IMR-90 (cell line): ENCODE measurements at regions not wholly inside any gene's neighbourhood (a gene's known extent, or its start where the extent isn't known, plus 50 kb on each side); places are given as distances from the start of the nearest gene placed in this dataset.

Source experiments
- ATAC-seq: fragments of 200-7000 bp; cut with Tn5 transposase; 2 replicates; pipeline ENCODE4 v1.9.1; 2020; ENCODE audit warnings: low read depth, mild to moderate bottlenecking, moderate library complexity
- BruUV-seq: library from RNA; stranded (reverse); fragments of 400-500 nt; replicated peaks from 2 replicates; lab custom pipeline; 2021; lab: Mats Ljungman, UMichigan
- CTCF ChIA-PET: fragments of 300-600 bp; formaldehyde crosslinking; extraction: SDS; loops from one replicate; lab custom pipeline; 2021; ENCODE audit warnings: antibody characterized with exemption; lab: Yijun Ruan, JAX
- POLR2A ChIA-PET: fragments of 300-600 bp; sonication (Branson Sonifier 250); formaldehyde crosslinking; loops from one replicate; lab custom pipeline; 2022; ENCODE audit warnings: antibody characterized with exemption; ENCODE audit not compliant: unreplicated experiment; lab: Charles Lee
- DNase-seq: peaks from one replicate; pipeline ENCODE4 v3.0.0; 2013
- H2AFZ ChIP-seq: replicated peaks from 2 replicates; pipeline ENCODE3; 2013; ENCODE audit warnings: low read length, mild to moderate bottlenecking; ENCODE audit not compliant: poor library complexity
- H2AK5ac ChIP-seq: 2 replicates; pipeline ENCODE4 v1.6.1; 2013; ENCODE audit warnings: low read depth, low read length, inconsistent platforms
- H2AK9ac ChIP-seq: replicated peaks from 2 replicates; pipeline ENCODE3; 2013; ENCODE audit warnings: mild to moderate bottlenecking, low read depth, low read length, moderate library complexity; ENCODE audit not compliant: poor library complexity
- H2BK120ac ChIP-seq: 2 replicates; pipeline ENCODE4 v1.6.1; 2013; ENCODE audit warnings: low read depth, low read length, inconsistent platforms
- H2BK15ac ChIP-seq: 3 replicates; pipeline ENCODE4 v1.6.1; 2013; ENCODE audit warnings: low read depth, low read length, inconsistent platforms
- H2BK20ac ChIP-seq: 2 replicates; pipeline ENCODE4 v1.6.1; 2013; ENCODE audit warnings: low read depth, mild to moderate bottlenecking, inconsistent platforms, low read length, moderate library complexity
- H2BK5ac ChIP-seq: 2 replicates; pipeline ENCODE4 v1.6.1; 2013; ENCODE audit warnings: mild to moderate bottlenecking, low read depth, low read length, inconsistent platforms; ENCODE audit not compliant: poor library complexity, severe bottlenecking
- H3K14ac ChIP-seq: replicated peaks from 2 replicates; pipeline ENCODE4 v1.6.1; 2013; ENCODE audit warnings: low read depth, low read length, inconsistent platforms
- H3K18ac ChIP-seq: 2 replicates; pipeline ENCODE4 v1.6.1; 2013; ENCODE audit warnings: low read depth, low read length, control low read depth
- H3K23ac ChIP-seq: 2 replicates; pipeline ENCODE4 v1.6.1; 2013; ENCODE audit warnings: low read depth, low read length, inconsistent platforms
- H3K27ac ChIP-seq: 2 replicates; pipeline ENCODE4 v1.5.1; 2013; ENCODE audit warnings: mild to moderate bottlenecking, control low read depth, low read length; ENCODE audit not compliant: insufficient read depth
- H3K27me3 ChIP-seq: 2 replicates; pipeline ENCODE4 v1.6.1; 2013; ENCODE audit warnings: low read length; ENCODE audit not compliant: control insufficient read depth, insufficient read depth
- H3K36me3 ChIP-seq: 2 replicates; pipeline ENCODE4 v1.6.1; 2013; ENCODE audit warnings: low read length, mixed read lengths; ENCODE audit not compliant: control insufficient read depth, insufficient read depth
- H3K4ac ChIP-seq: 2 replicates; pipeline ENCODE4 v1.6.1; 2013; ENCODE audit warnings: low read depth, low read length, inconsistent platforms
- H3K4me1 ChIP-seq: 2 replicates; pipeline ENCODE4 v1.6.1; 2013; ENCODE audit warnings: low read length, mixed read lengths; ENCODE audit not compliant: control insufficient read depth, insufficient read depth
- H3K4me2 ChIP-seq: 2 replicates; pipeline ENCODE4 v1.6.1; 2013; ENCODE audit warnings: low read depth, mild to moderate bottlenecking, control low read depth, low read length, moderate library complexity
- H3K4me3 ChIP-seq: 2 replicates; pipeline ENCODE4 v1.5.1; 2013; ENCODE audit warnings: low read depth, mild to moderate bottlenecking, control low read depth, low read length, moderate library complexity; ENCODE audit not compliant: insufficient read depth
- H3K56ac ChIP-seq: 2 replicates; pipeline ENCODE4 v1.6.1; 2013; ENCODE audit warnings: low read length, inconsistent platforms; ENCODE audit not compliant: insufficient read depth; ENCODE audit errors: extremely low read depth
- H3K79me1 ChIP-seq, 2 experiments: 2 replicates each; pipeline ENCODE4 v1.6.1; 2013; ENCODE audit warnings: low read length in 2 of 2, inconsistent platforms in 1 of 2, low read depth in 1 of 2
- H3K9ac ChIP-seq: 2 replicates; pipeline ENCODE4 v1.6.1; 2013; ENCODE audit warnings: low read depth, low read length, control low read depth
- H3K9me1 ChIP-seq: 2 replicates; pipeline ENCODE4 v1.6.1; 2013; ENCODE audit warnings: low read length, inconsistent platforms; ENCODE audit not compliant: insufficient read depth
- H3K9me3 ChIP-seq: 2 replicates; pipeline ENCODE4 v1.6.1; 2013; ENCODE audit warnings: low read length; ENCODE audit not compliant: control insufficient read depth, insufficient read depth
- H4K20me1 ChIP-seq: 2 replicates; pipeline ENCODE4 v1.6.1; 2013; ENCODE audit warnings: low read length, inconsistent platforms; ENCODE audit not compliant: insufficient read depth
- H4K5ac ChIP-seq: 2 replicates; pipeline ENCODE4 v1.6.1; 2013; ENCODE audit warnings: mild to moderate bottlenecking, low read depth, low read length, control low read depth
- H4K8ac ChIP-seq, 2 experiments: 2 replicates each; pipeline ENCODE4 v1.6.1; 2013; ENCODE audit warnings: low read depth in 2 of 2, low read length in 2 of 2, control low read depth in 1 of 2, inconsistent platforms in 1 of 2
- H4K91ac ChIP-seq: 2 replicates; pipeline ENCODE4 v1.6.1; 2013; ENCODE audit warnings: low read depth, low read length, inconsistent platforms; ENCODE audit not compliant: insufficient read depth
- BHLHE40 ChIP-seq: fragments of 150-350 bp; IDR thresholded peaks from 2 replicates; pipeline ENCODE4 v1.6.1; 2016; ENCODE audit warnings: mild to moderate bottlenecking, low read depth, low read length
- CEBPB ChIP-seq: IDR thresholded peaks from 2 replicates; pipeline ENCODE4 v1.6.1; 2012; ENCODE audit warnings: low read depth, low read length, improper control_type of control experiment
- CHD1 ChIP-seq: IDR thresholded peaks from 2 replicates; pipeline ENCODE4 v1.6.1; 2012; ENCODE audit warnings: low read depth, low read length, improper control_type of control experiment
- FOS ChIP-seq: fragments of 150-350 bp; IDR thresholded peaks from 2 replicates; pipeline ENCODE4 v1.6.1; 2016; ENCODE audit warnings: low read depth, low read length
- MAFK ChIP-seq: IDR thresholded peaks from 2 replicates; pipeline ENCODE4 v1.6.1; 2012; ENCODE audit warnings: low read depth, low read length, improper control_type of control experiment
- MAZ ChIP-seq: IDR thresholded peaks from 2 replicates; pipeline ENCODE4 v1.6.1; 2012; ENCODE audit warnings: low read depth, mild to moderate bottlenecking, low read length, improper control_type of control experiment, moderate library complexity, borderline replicate concordance
- MXI1 ChIP-seq: IDR thresholded peaks from 2 replicates; pipeline ENCODE4 v1.6.1; 2012; ENCODE audit warnings: low read depth, mild to moderate bottlenecking, low read length, moderate library complexity, borderline replicate concordance
- NFE2L2 ChIP-seq: fragments of 150-350 bp; IDR thresholded peaks from 2 replicates; pipeline ENCODE4 v1.6.1; 2016; ENCODE audit warnings: low read depth, mild to moderate bottlenecking, low read length
- POLR2A ChIP-seq: IDR thresholded peaks from 2 replicates; pipeline ENCODE4 v1.6.1; 2012; ENCODE audit warnings: mild to moderate bottlenecking, low read depth, low read length
- RAD21 ChIP-seq: IDR thresholded peaks from 2 replicates; pipeline ENCODE4 v1.6.1; 2012; ENCODE audit warnings: low read length, improper control_type of control experiment
- RCOR1 ChIP-seq: IDR thresholded peaks from 2 replicates; pipeline ENCODE4 v1.6.1; 2012; ENCODE audit warnings: mild to moderate bottlenecking, low read length, improper control_type of control experiment; ENCODE audit not compliant: insufficient replicate concordance
- RFX5 ChIP-seq: IDR thresholded peaks from 2 replicates; pipeline ENCODE4 v1.8.0; 2012; ENCODE audit warnings: low read depth, mild to moderate bottlenecking, low read length, moderate library complexity
- SMC3 ChIP-seq: fragments of 150-350 bp; IDR thresholded peaks from 2 replicates; pipeline ENCODE4 v1.6.1; 2016; ENCODE audit warnings: low read depth, mild to moderate bottlenecking, antibody characterized with exemption, low read length, moderate library complexity
- WGBS, 2 experiments: methylation state at CpG; one replicate each; pipeline versions ENCODE4 v1.1.5 to v1.1.7; 2013; ENCODE audit warnings: missing lambda C conversion rate in 2 of 2; ENCODE audit not compliant: insufficient read length in 1 of 2; ENCODE audit errors: extremely low coverage in 2 of 2; 5-methylcytosine and 5-hydroxymethylcytosine counted together
- dilution Hi-C: fragments of 300-500 bp; cut with HindIII; formaldehyde crosslinking; loops from one replicate; pipeline ENCODE4 v1.14.3; 2018; ENCODE audit warnings: low sequenced_read_pairs; ENCODE audit not compliant: unreplicated experiment
- in situ Hi-C: fragments of 300-500 bp; cut with MboI; formaldehyde crosslinking; loops from 3 replicates; pipeline ENCODE4 v1.14.3; 2019; ENCODE audit warnings: low sequenced_read_pairs, inconsistent platforms, mixed read lengths
- intact Hi-C: fragments of 100-400 bp; cut with micrococcal nuclease; formaldehyde crosslinking; loops from 2 replicates; pipeline ENCODE4 v1.10.0; 2022
- TF ChIP-seq, protein P1 (sequence below): fragments of 150-350 bp; IDR thresholded peaks from 2 replicates; pipeline ENCODE4 v1.6.1; 2017; ENCODE audit warnings: mild to moderate bottlenecking, antibody characterized with exemption, low read length, low read depth
- TF ChIP-seq, protein P2 (sequence below): fragments of 150-350 bp; IDR thresholded peaks from 2 replicates; pipeline ENCODE4 v1.6.1; 2016; ENCODE audit warnings: low read depth, mild to moderate bottlenecking, low read length, moderate library complexity, borderline replicate concordance
- TF ChIP-seq, protein P3 (sequence below): conservative IDR thresholded peaks from 2 replicates; pipeline ENCODE4 v1.5.1; 2012; ENCODE audit warnings: mild to moderate bottlenecking, low read depth, low read length, improper control_type of control experiment

DNA sequence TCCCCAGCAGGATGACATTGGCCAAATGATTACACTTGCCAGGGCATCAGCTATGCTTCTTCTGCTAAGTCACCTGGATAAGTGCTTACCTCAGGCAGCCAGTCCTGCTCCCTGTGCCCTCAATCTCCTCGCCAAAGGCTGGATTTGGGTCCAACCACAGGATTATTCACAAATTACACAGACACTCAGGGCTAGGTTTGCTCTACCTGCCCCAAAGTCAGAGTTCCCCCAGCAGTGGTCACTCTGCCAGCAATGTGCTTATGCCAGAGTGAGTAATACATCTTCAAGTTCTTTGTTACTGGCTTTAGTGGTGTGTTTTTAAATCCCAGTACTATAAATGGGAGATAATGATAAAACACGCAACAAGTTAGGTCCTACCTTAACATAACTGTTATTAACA is 189.7 kb upstream of the SEMA3D start:
- ATAC-seq (no peak), DNase-seq (no peak)
- Histone ChIP-seq H3K9ac (no peak overlapping the region), H2BK20ac (no peak overlapping the region), H3K4me2 (no peak overlapping the region), H2BK120ac (no peak overlapping the region), H2AK9ac (no peak overlapping the region), H3K23ac (no peak overlapping the region), H3K4me1 (no peaks in the 10 kb centered on the region), H3K18ac (no peak overlapping the region), H3K9me1 (no peaks in the 10 kb centered on the region), H3K56ac (no peak overlapping the region), H3K4me3 (no peak overlapping the region), H4K20me1 (no peaks in the 10 kb centered on the region), H2BK5ac (no peak overlapping the region), H3K79me1 (no peaks in the 10 kb centered on the region), H3K36me3 (no peaks in the 10 kb centered on the region), H4K91ac (no peak overlapping the region), H4K8ac (no peak overlapping the region), H3K4ac (no peak overlapping the region), H4K5ac (no peak overlapping the region), H3K27me3 (no peaks in the 10 kb centered on the region), H3K27ac (no peak overlapping the region), H2AFZ (no peak overlapping the region), H3K14ac (no peak overlapping the region), H3K9me3 (no peaks in the 10 kb centered on the region), H2BK15ac (no peak overlapping the region), H2AK5ac (no peak overlapping the region)
- intact Hi-C loops, result no loop called here
- dilution Hi-C loops, result no loop called here
- in situ Hi-C loops, result no loop called here
- CTCF ChIA-PET, result no interaction called here
- TF ChIP-seq CHD1 (no peak), SMC3 (no peak), RCOR1 (no peak), POLR2A (no peak), BHLHE40 (no peak), MAZ (no peak), FOS (no peak), CEBPB (no peak), RAD21 (no peak), MAFK (no peak), MXI1 (no peak), NFE2L2 (no peak), RFX5 (no peak)
- TF ChIP-seq, protein P1, sequence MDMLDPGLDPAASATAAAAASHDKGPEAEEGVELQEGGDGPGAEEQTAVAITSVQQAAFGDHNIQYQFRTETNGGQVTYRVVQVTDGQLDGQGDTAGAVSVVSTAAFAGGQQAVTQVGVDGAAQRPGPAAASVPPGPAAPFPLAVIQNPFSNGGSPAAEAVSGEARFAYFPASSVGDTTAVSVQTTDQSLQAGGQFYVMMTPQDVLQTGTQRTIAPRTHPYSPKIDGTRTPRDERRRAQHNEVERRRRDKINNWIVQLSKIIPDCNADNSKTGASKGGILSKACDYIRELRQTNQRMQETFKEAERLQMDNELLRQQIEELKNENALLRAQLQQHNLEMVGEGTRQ, result no peak
- TF ChIP-seq, protein P2, sequence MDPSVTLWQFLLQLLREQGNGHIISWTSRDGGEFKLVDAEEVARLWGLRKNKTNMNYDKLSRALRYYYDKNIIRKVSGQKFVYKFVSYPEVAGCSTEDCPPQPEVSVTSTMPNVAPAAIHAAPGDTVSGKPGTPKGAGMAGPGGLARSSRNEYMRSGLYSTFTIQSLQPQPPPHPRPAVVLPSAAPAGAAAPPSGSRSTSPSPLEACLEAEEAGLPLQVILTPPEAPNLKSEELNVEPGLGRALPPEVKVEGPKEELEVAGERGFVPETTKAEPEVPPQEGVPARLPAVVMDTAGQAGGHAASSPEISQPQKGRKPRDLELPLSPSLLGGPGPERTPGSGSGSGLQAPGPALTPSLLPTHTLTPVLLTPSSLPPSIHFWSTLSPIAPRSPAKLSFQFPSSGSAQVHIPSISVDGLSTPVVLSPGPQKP, result no peak
- TF ChIP-seq, protein P3, sequence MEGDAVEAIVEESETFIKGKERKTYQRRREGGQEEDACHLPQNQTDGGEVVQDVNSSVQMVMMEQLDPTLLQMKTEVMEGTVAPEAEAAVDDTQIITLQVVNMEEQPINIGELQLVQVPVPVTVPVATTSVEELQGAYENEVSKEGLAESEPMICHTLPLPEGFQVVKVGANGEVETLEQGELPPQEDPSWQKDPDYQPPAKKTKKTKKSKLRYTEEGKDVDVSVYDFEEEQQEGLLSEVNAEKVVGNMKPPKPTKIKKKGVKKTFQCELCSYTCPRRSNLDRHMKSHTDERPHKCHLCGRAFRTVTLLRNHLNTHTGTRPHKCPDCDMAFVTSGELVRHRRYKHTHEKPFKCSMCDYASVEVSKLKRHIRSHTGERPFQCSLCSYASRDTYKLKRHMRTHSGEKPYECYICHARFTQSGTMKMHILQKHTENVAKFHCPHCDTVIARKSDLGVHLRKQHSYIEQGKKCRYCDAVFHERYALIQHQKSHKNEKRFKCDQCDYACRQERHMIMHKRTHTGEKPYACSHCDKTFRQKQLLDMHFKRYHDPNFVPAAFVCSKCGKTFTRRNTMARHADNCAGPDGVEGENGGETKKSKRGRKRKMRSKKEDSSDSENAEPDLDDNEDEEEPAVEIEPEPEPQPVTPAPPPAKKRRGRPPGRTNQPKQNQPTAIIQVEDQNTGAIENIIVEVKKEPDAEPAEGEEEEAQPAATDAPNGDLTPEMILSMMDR, result no peak
- no TSS peak for BruUV-seq
- POLR2A ChIA-PET, result no interaction called here
- no CpG with 5 or more reads among the region's 2 CpGs for WGBS, 2 experiments
